SK-N-SH treated with all-trans-retinoic acid at 6 μM for 48 hours (cell line): ENCODE measurements at regions not wholly inside any gene's neighbourhood (a gene's known extent, or its start where the extent isn't known, plus 50 kb on each side); places are given as distances from the start of the nearest gene placed in this dataset.

ENCODE experiments used
- ATAC-seq: fragments of 200-7000 bp; cut with Tn5 transposase; 3 replicates; pipeline ENCODE4 v1.9.1; 2020; ENCODE audit warnings: mild to moderate bottlenecking, moderate library complexity
- ARNTL ChIP-seq: fragments of 450-650 bp; formaldehyde crosslinking; IDR thresholded peaks from 2 replicates; pipeline ENCODE4 v1.5.0; 2020; ENCODE audit warnings: low read depth, mild to moderate bottlenecking, moderate library complexity, borderline replicate concordance
- BACH2 ChIP-seq: fragments of 250-450 bp; sonication (Bioruptor Pico); IDR thresholded peaks from 2 replicates; pipeline ENCODE4 v1.9.0; 2021; ENCODE audit warnings: mild to moderate bottlenecking, borderline replicate concordance
- CREB5 ChIP-seq: fragments of 250-450 bp; sonication (Bioruptor Pico); IDR thresholded peaks from 2 replicates; pipeline ENCODE4 v1.5.1; 2020; ENCODE audit warnings: low read depth, mild to moderate bottlenecking, moderate library complexity
- CSDC2 ChIP-seq: fragments of 250-450 bp; sonication (Bioruptor Pico); IDR thresholded peaks from 2 replicates; pipeline ENCODE4 v1.5.0; 2020; ENCODE audit warnings: mild to moderate bottlenecking, moderate library complexity
- GLIS3 ChIP-seq: fragments of 250-450 bp; sonication (Bioruptor Pico); IDR thresholded peaks from 2 replicates; pipeline ENCODE4 v1.5.0; 2020; ENCODE audit warnings: mild to moderate bottlenecking, moderate library complexity
- ISL1 ChIP-seq: fragments of 250-450 bp; sonication (Bioruptor Pico); IDR thresholded peaks from 2 replicates; pipeline ENCODE4 v2.1.2; 2022; ENCODE audit warnings: mild to moderate bottlenecking, moderate library complexity
- OSR1 ChIP-seq: fragments of 250-450 bp; sonication (Bioruptor Pico); IDR thresholded peaks from 2 replicates; pipeline ENCODE4 v1.8.0; 2022; ENCODE audit warnings: moderate library complexity, mild to moderate bottlenecking, inconsistent platforms
- PATZ1 ChIP-seq: fragments of 250-450 bp; sonication (Bioruptor Pico); IDR thresholded peaks from 2 replicates; pipeline ENCODE4 v1.8.0; 2020; ENCODE audit warnings: mild to moderate bottlenecking, moderate library complexity, borderline replicate concordance
- PPARA ChIP-seq: fragments of 250-450 bp; sonication (Bioruptor Pico); IDR thresholded peaks from 2 replicates; pipeline ENCODE4 v1.5.0; 2020; ENCODE audit warnings: mild to moderate bottlenecking, borderline replicate concordance
- RARB ChIP-seq: fragments of 250-450 bp; sonication (Bioruptor Pico); IDR thresholded peaks from 2 replicates; pipeline ENCODE4 v1.8.0; 2021; ENCODE audit warnings: mild to moderate bottlenecking, moderate library complexity
- SNAI2 ChIP-seq: fragments of 250-450 bp; sonication (Bioruptor Pico); IDR thresholded peaks from 2 replicates; pipeline ENCODE4 v1.5.0; 2020; ENCODE audit warnings: mild to moderate bottlenecking, moderate library complexity
- TCF4 ChIP-seq: fragments of 250-450 bp; sonication (Bioruptor Pico); IDR thresholded peaks from 2 replicates; pipeline ENCODE4 v1.8.0; 2021; ENCODE audit warnings: mild to moderate bottlenecking, moderate library complexity, borderline replicate concordance
- TOX ChIP-seq: fragments of 250-450 bp; sonication (Bioruptor Pico); IDR thresholded peaks from 2 replicates; pipeline ENCODE4 v1.8.0; 2021; ENCODE audit warnings: mild to moderate bottlenecking, moderate library complexity, borderline replicate concordance
- TSHZ2 ChIP-seq: fragments of 250-450 bp; sonication (Bioruptor Pico); IDR thresholded peaks from 2 replicates; pipeline ENCODE4 v1.5.0; 2020; ENCODE audit warnings: mild to moderate bottlenecking, moderate library complexity
- ZC3H10 ChIP-seq: fragments of 250-450 bp; sonication (Bioruptor Pico); IDR thresholded peaks from 2 replicates; pipeline ENCODE4 v1.5.1; 2021; ENCODE audit warnings: mild to moderate bottlenecking, moderate library complexity
- ZFP3 ChIP-seq: fragments of 250-450 bp; sonication (Bioruptor Pico); IDR thresholded peaks from 2 replicates; pipeline ENCODE4 v1.5.0; 2020; ENCODE audit warnings: mild to moderate bottlenecking, moderate library complexity
- ZFP30 ChIP-seq: fragments of 450-650 bp; formaldehyde crosslinking; IDR thresholded peaks from 2 replicates; pipeline ENCODE4 v1.5.0; 2022; ENCODE audit warnings: mild to moderate bottlenecking, moderate library complexity
- ZNF565 ChIP-seq: fragments of 450-650 bp; formaldehyde crosslinking; conservative IDR thresholded peaks from 2 replicates; pipeline ENCODE4 v1.5.0; 2020; ENCODE audit warnings: low read depth, mild to moderate bottlenecking, moderate library complexity
- ZNF70 ChIP-seq: fragments of 450-650 bp; formaldehyde crosslinking; IDR thresholded peaks from 2 replicates; pipeline ENCODE4 v1.5.0; 2020; ENCODE audit warnings: mild to moderate bottlenecking, moderate library complexity
- ZNF8 ChIP-seq: fragments of 450-650 bp; formaldehyde crosslinking; IDR thresholded peaks from 2 replicates; pipeline ENCODE4 v1.5.0; 2020; ENCODE audit warnings: mild to moderate bottlenecking, moderate library complexity
- TF ChIP-seq, protein P1 (sequence below): fragments of 250-450 bp; sonication (Bioruptor Pico); IDR thresholded peaks from 2 replicates; pipeline ENCODE4 v1.5.1; 2021; ENCODE audit warnings: mild to moderate bottlenecking, moderate library complexity
- TF ChIP-seq, protein P2 (sequence below): fragments of 250-450 bp; sonication (Bioruptor Pico); IDR thresholded peaks from 2 replicates; pipeline ENCODE4 v1.8.0; 2021; ENCODE audit warnings: low read depth, mild to moderate bottlenecking, moderate library complexity, borderline replicate concordance

- TF ChIP-seq GLIS3 (no peak), TCF4 (CRISPR knock-in tag) (no peak), RARB (CRISPR knock-in tag) (no peak), SNAI2 (CRISPR knock-in tag) (no peak), ARNTL (CRISPR knock-in tag) (no peak), CSDC2 (CRISPR knock-in tag) (no peak), ZFP3 (CRISPR knock-in tag) (no peak), OSR1 (CRISPR knock-in tag) (no peak), ZC3H10 (CRISPR knock-in tag) (no peak), PATZ1 (CRISPR knock-in tag) (no peak), ZNF8 (CRISPR knock-in tag) (no peak), ZNF565 (CRISPR knock-in tag) (no peak), TOX (no peak), ZFP30 (CRISPR knock-in tag) (no peak)
- TF ChIP-seq, protein P1, sequence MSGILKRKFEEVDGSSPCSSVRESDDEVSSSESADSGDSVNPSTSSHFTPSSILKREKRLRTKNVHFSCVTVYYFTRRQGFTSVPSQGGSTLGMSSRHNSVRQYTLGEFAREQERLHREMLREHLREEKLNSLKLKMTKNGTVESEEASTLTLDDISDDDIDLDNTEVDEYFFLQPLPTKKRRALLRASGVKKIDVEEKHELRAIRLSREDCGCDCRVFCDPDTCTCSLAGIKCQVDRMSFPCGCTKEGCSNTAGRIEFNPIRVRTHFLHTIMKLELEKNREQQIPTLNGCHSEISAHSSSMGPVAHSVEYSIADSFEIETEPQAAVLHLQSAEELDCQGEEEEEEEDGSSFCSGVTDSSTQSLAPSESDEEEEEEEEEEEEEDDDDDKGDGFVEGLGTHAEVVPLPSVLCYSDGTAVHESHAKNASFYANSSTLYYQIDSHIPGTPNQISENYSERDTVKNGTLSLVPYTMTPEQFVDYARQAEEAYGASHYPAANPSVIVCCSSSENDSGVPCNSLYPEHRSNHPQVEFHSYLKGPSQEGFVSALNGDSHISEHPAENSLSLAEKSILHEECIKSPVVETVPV = no peak
- TF ChIP-seq, protein P2, sequence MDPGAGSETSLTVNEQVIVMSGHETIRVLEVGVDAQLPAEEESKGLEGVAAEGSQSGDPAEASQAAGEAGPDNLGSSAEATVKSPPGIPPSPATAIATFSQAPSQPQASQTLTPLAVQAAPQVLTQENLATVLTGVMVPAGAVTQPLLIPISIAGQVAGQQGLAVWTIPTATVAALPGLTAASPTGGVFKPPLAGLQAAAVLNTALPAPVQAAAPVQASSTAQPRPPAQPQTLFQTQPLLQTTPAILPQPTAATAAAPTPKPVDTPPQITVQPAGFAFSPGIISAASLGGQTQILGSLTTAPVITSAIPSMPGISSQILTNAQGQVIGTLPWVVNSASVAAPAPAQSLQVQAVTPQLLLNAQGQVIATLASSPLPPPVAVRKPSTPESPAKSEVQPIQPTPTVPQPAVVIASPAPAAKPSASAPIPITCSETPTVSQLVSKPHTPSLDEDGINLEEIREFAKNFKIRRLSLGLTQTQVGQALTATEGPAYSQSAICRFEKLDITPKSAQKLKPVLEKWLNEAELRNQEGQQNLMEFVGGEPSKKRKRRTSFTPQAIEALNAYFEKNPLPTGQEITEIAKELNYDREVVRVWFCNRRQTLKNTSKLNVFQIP (CRISPR knock-in tag) = no peak
- ATAC-seq = no peak
Observed at GRCh38 chr2:8263901-8264300, 418.0 kb upstream of the ID2 start.

DNA sequence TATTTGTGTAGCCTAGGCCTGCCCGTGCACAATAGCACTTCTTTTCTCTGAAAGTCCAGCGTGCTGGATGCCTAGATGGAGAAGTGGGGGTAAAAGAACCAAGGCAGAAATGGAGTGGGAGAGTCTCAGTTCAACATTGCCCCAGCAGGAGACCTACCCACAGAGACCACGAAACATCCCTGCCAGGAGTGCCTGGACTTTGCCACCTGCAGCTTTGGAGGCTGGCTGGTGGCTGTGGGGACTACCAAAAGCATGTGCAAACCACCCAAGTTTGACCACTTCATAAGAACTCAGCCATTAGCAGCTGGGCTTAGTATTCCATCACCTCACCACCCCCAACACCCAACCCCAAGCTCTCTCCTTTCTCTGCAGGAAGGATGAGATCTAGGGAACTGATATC lies 416.9 kb upstream of the ID2 start:
- TF ChIP-seq PPARA (CRISPR knock-in tag) (no peak), ISL1 (CRISPR knock-in tag) (no peak), CREB5 (no peak), ZC3H10 (CRISPR knock-in tag) (no peak), TOX (no peak), CSDC2 (CRISPR knock-in tag) (no peak), ZNF70 (no peak), BACH2 (CRISPR knock-in tag) (no peak), TSHZ2 (CRISPR knock-in tag) (no peak), ARNTL (CRISPR knock-in tag) (no peak), ZNF565 (CRISPR knock-in tag) (no peak), ZFP3 (CRISPR knock-in tag) (no peak), SNAI2 (CRISPR knock-in tag) (no peak), PATZ1 (CRISPR knock-in tag) (no peak)
- TF ChIP-seq, protein P1 = no peak
- TF ChIP-seq, protein P2 (CRISPR knock-in tag) = no peak
- no peak for ATAC-seq
